Psoas muscle (tissue), 7 donors: ENCODE measurements at regions not wholly inside any gene's neighbourhood (a gene's known extent, or its start where the extent isn't known, plus 50 kb on each side); places are given as distances from the start of the nearest gene placed in this dataset.

ENCODE experiments used
- ATAC-seq, 4 donors: fragments of 200-7000 bp; cut with Tn5 transposase; one replicate each; pipeline ENCODE4 v1.9.1; 2020; ENCODE audit warnings: moderate library complexity in 3 of 4, mild to moderate bottlenecking in 2 of 4
- DNase-seq, 2 donors: peaks; one replicate each; pipeline ENCODE4 v3.0.0-alpha.2; 2020
- H3K27ac ChIP-seq: fragments of 200-600 bp; one replicate; pipeline ENCODE4 v1.8.0; 2022
- H3K27me3 ChIP-seq, 3 donors: fragments of 200-600 bp in 1 of 3; one replicate each; pipeline versions ENCODE4 v1.6.1 to v1.8.0; 2013 to 2022; ENCODE audit warnings: low read length in 2 of 3, mild to moderate bottlenecking in 2 of 3, moderate library complexity in 1 of 3; ENCODE audit not compliant: insufficient read depth in 3 of 3
- H3K36me3 ChIP-seq, 2 donors: fragments of 200-600 bp in 1 of 2; one replicate each; pipeline versions ENCODE4 v1.6.1 to v1.8.0; 2013 to 2022; ENCODE audit warnings: low read depth in 1 of 2, mild to moderate bottlenecking in 1 of 2, moderate library complexity in 1 of 2; ENCODE audit not compliant: insufficient read depth in 1 of 2
- H3K4me1 ChIP-seq: fragments of 200-600 bp; one replicate; pipeline ENCODE4 v1.8.0; 2022
- H3K4me3 ChIP-seq: fragments of 200-600 bp; one replicate; pipeline ENCODE4 v1.8.0; 2022; ENCODE audit warnings: mild to moderate bottlenecking
- H3K9me3 ChIP-seq: fragments of 200-600 bp; one replicate; pipeline ENCODE4 v1.8.0; 2022
- WGBS, 3 donors: extraction: QIAGEN DNeasy Blood & Tissue Kit; methylation state at CpG; one replicate each; pipeline versions ENCODE4 v1.1.6 to v1.1.7; 2013; 5-methylcytosine and 5-hydroxymethylcytosine counted together
- intact Hi-C, 2 donors: fragments of 100-400 bp; cut with DNase I; formaldehyde crosslinking; loops; one replicate each; pipeline versions ENCODE4 v1.11.0 to v1.14.2; 2022
- TF ChIP-seq, protein P1 (sequence below): fragments of 200-600 bp; IDR thresholded peaks from one replicate; pipeline ENCODE4 v1.8.0; 2022; ENCODE audit warnings: antibody characterized with exemption
- donor health status: healthy with polysubstance abuse.
- donor health status: DM: no; HTN: no; CAD: no; lungs with moderate emphysema.
- donor health status: Bipolar disorder and iron deficiency.
- donor health status: healthy.
- donor health status: DM: yes; HTN: yes; CAD: no.
- donor health status: DM: no; HTN: no; CAD: no.
- donor health status: DM: yes; HTN: yes; CAD: no.

DNA sequence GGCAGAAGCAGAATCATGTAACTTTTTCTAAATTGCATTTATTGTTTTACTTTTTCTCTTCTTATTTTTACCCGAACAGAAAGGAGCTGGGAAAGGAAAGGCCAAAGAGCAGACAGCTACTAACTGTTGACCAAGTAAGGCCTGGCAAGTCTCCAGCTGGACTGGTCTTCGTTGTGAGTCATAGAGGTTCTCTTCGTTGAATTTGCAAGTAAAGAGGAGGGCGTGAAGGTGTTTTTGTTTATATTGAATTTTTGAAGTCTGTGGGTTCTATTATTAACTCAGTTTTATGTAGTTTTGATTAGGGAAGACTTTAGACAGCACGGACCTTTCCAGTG lies 416.5 kb upstream of the CCNH start:
- Histone ChIP-seq H3K27ac (no peak overlapping the region), H3K36me3 (no peaks in the 10 kb centered on the region), H3K4me1 (no peaks in the 10 kb centered on the region), H3K9me3 (peaks cover 5% of the 10 kb centered on the region), H3K27me3 (no peaks in the 10 kb centered on the region), H3K4me3 (no peak overlapping the region)
- peak; percentile 55 to 74 for DNase-seq
- ATAC-seq, result no peak
- TF ChIP-seq, protein P1, sequence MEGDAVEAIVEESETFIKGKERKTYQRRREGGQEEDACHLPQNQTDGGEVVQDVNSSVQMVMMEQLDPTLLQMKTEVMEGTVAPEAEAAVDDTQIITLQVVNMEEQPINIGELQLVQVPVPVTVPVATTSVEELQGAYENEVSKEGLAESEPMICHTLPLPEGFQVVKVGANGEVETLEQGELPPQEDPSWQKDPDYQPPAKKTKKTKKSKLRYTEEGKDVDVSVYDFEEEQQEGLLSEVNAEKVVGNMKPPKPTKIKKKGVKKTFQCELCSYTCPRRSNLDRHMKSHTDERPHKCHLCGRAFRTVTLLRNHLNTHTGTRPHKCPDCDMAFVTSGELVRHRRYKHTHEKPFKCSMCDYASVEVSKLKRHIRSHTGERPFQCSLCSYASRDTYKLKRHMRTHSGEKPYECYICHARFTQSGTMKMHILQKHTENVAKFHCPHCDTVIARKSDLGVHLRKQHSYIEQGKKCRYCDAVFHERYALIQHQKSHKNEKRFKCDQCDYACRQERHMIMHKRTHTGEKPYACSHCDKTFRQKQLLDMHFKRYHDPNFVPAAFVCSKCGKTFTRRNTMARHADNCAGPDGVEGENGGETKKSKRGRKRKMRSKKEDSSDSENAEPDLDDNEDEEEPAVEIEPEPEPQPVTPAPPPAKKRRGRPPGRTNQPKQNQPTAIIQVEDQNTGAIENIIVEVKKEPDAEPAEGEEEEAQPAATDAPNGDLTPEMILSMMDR, result no peak
- intact Hi-C loops, result no loop called here
- WGBS, 3 donors, result 33 to 57% (median 36%) methylated on average over 5 of the region's 5 CpGs

DNA sequence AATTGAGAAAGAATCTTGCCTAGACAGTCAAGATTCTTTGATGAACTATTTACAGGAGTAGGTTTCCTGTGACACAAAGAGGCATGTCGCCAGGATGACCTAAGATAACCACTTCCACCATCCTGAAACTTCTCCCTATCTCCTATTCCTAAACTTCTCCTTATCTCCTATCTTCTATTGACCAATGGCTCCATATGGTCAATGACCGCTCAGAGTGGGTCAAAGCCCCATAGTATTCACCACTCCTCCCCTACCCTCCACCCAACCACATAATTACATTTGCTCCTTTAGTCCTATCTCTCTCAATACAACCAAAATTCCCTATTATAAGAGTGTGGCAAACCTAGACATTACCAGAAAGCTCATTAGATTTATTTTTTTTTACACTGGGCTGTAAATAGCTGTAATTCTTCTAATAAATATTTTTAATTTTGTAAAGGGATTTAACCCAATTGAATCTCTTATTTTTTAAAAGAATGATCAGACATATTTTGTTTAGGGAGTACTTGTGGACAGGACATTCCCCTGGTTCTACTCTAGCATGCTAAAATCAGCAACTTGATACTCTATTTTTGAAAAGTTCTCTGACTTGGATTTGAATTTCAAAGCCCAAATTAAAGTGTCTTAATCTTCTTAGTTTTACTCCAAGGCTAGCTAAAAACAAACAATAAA lies 416.0 kb upstream of the CCNH start:
- Histone ChIP-seq H3K27ac (no peak overlapping the region), H3K27me3 (no peaks in the 10 kb centered on the region), H3K9me3 (peaks cover 5% of the 10 kb centered on the region), H3K4me3 (no peak overlapping the region), H3K36me3 (no peaks in the 10 kb centered on the region), H3K4me1 (no peaks in the 10 kb centered on the region)
- no peak for DNase-seq
- intact Hi-C loops, result no loop called here
- WGBS, 3 donors, result 67 to 83% (median 83%) methylated on average over 2 of the region's 2 CpGs
- TF ChIP-seq, protein P1, result no peak
- no peak for ATAC-seq

DNA sequence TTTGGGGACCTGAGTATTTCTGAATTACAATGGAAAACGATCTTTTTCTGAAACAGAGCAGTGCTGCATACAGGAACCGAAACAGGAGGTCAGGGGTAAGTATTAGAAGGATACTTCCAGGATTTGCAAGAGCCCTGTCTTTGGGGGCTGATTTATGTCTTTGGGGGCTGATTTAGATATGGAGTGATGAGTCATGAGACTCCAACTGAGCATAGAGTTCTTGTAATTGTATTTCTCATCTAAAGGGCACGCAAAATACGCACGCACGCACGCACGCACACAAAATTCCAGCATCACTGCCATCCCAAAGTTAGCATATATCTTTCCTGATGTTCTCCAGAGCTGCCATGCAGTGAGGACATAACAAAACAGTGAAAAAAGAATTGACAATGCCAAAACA lies 414.8 kb upstream of the CCNH start:
- DNase-seq (no peak), ATAC-seq (no peak)
- TF ChIP-seq, protein P1, result no peak
- WGBS, 3 donors, result 70 to 81% (median 72%) methylated on average over 8 of the region's 8 CpGs
- Histone ChIP-seq H3K9me3 (peaks cover 3% of the 10 kb centered on the region), H3K4me3 (no peak overlapping the region), H3K4me1 (no peaks in the 10 kb centered on the region), H3K27ac (no peak overlapping the region), H3K36me3 (no peaks in the 10 kb centered on the region), H3K27me3 (no peaks in the 10 kb centered on the region)
- intact Hi-C loops, result no loop called here

DNA sequence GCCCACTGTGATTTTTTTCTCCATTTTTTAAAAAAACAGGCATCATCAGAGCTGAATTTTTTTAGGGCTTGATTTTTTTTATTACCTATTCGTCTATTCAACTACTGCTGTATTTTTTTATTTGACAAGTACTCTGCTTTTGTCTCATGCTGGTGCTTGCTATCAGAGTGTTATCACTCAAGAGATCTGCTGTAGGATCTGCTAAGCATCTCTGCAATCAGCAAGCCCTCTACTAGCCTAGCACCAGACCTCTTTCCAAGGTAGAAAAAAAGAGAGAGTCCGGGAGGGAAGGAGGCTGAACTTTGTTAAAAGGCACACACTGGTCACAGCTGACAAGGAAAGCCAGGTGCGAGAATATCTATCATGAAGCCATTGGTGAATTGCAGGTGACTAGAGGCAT lies 413.8 kb upstream of the CCNH start:
- intact Hi-C loops, result no loop called here
- DNase-seq, result no peak
- WGBS, 3 donors, result 47 to 57% (median 48%) methylated on average over 3 of the region's 3 CpGs
- no peak for ATAC-seq
- no peaks in the 10 kb centered on the region for H3K4me1 ChIP-seq
- H3K36me3 ChIP-seq, result no peaks in the 10 kb centered on the region
- H3K27ac ChIP-seq, result no peak overlapping the region
- TF ChIP-seq, protein P1, result no peak
- no peak overlapping the region for H3K4me3 ChIP-seq
- no peaks in the 10 kb centered on the region for H3K9me3 ChIP-seq
- no peaks in the 10 kb centered on the region for H3K27me3 ChIP-seq

DNA sequence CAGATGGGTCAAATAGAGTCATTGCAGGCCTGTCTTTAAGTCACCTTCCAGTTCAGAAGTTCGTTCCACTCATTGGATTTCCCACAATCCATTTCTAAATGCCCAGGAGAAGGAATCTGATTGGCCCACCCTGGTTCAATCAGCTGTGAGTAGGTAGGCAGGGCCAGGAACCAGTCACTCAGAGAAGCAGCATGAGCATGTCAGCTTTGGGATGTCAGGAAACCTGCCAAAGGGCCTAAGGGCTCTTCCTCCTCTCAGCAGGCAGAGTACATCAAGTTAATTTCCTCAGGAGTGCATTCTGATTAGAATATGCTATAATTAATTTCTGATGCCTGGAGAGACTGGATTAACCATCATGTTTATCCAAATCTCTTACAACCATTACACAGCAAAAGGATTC lies 412.9 kb upstream of the CCNH start:
- Histone ChIP-seq H3K4me3 (no peak overlapping the region), H3K9me3 (no peaks in the 10 kb centered on the region), H3K27me3 (no peaks in the 10 kb centered on the region), H3K36me3 (no peaks in the 10 kb centered on the region), H3K27ac (no peak overlapping the region), H3K4me1 (no peaks in the 10 kb centered on the region)
- intact Hi-C loops, result no loop called here
- DNase-seq, result no peak
- no peak for ATAC-seq
- TF ChIP-seq, protein P1, result no peak
- WGBS, 3 donors, result 38 to 51% (median 48%) methylated on average over 1 of the region's 1 CpG
